WTC11 (cell line): ENCODE measurements at regions not wholly inside any gene's neighbourhood (a gene's known extent, or its start where the extent isn't known, plus 50 kb on each side); places are given as distances from the start of the nearest gene placed in this dataset.

Experiments
- ATAC-seq: fragments of 200-7000 bp; cut with Tn5 transposase; 2 replicates; pipeline ENCODE4 v1.10.0; 2021; ENCODE audit warnings: mild to moderate bottlenecking, moderate library complexity
- CTCF ChIA-PET: fragments of 300-600 bp; sonication (Branson Sonifier 250); formaldehyde crosslinking; loops from one replicate; lab custom pipeline; 2021; ENCODE audit warnings: antibody characterized with exemption; lab: Charles Lee
- POLR2A ChIA-PET: fragments of 350-600 bp; sonication (Branson Sonifier 250); formaldehyde crosslinking; loops from one replicate; lab custom pipeline; 2021; ENCODE audit warnings: antibody characterized with exemption; lab: Charles Lee
- DNase-seq: peaks from one replicate; pipeline ENCODE4 v3.0.0; 2021; ENCODE audit warnings: low spot score
- H3K27ac Mint-ChIP-seq: 2 replicates; pipeline ENCODE4 v1.8.0; 2021; ENCODE audit warnings: mixed read lengths
- H3K27me3 Mint-ChIP-seq: 2 replicates; pipeline ENCODE4 v1.8.0; 2021; ENCODE audit warnings: low read depth, mild to moderate bottlenecking, moderate library complexity, mixed read lengths
- H3K36me3 Mint-ChIP-seq: 2 replicates; pipeline ENCODE4 v1.8.0; 2021; ENCODE audit warnings: mixed read lengths
- H3K4me1 Mint-ChIP-seq: 2 replicates; pipeline ENCODE4 v1.8.0; 2022; ENCODE audit warnings: mixed read lengths
- H3K4me3 Mint-ChIP-seq: 2 replicates; pipeline ENCODE4 v1.8.0; 2021; ENCODE audit warnings: mild to moderate bottlenecking, moderate library complexity, mixed read lengths
- H3K9me3 Mint-ChIP-seq: 2 replicates; pipeline ENCODE4 v1.8.0; 2021; ENCODE audit warnings: mixed read lengths
- CTCF ChIP-seq: fragments of 200-600 bp; IDR thresholded peaks from 2 replicates; pipeline ENCODE4 v1.8.0; 2022; ENCODE audit warnings: antibody characterized with exemption
- GABPB1 ChIP-seq: sonication (generic); formaldehyde crosslinking; IDR thresholded peaks from 2 replicates; pipeline ENCODE4 v1.8.1; 2023; ENCODE audit warnings: mild to moderate bottlenecking, missing genetic modification reagents
- HMGXB4 ChIP-seq: sonication (generic); formaldehyde crosslinking; IDR thresholded peaks from 2 replicates; pipeline ENCODE4 v1.8.1; 2023; ENCODE audit warnings: mild to moderate bottlenecking, moderate library complexity, missing genetic modification reagents
- MYBL2 ChIP-seq: sonication (generic); formaldehyde crosslinking; IDR thresholded peaks from 2 replicates; pipeline ENCODE4 v1.8.1; 2023; ENCODE audit warnings: mild to moderate bottlenecking, moderate library complexity, missing genetic modification reagents
- NFYB ChIP-seq: sonication (generic); formaldehyde crosslinking; conservative IDR thresholded peaks from 2 replicates; pipeline ENCODE4 v1.8.0; 2022; ENCODE audit warnings: low read depth, missing genetic modification reagents
- PREB ChIP-seq: sonication (generic); formaldehyde crosslinking; IDR thresholded peaks from 2 replicates; pipeline ENCODE4 v1.8.1; 2022; ENCODE audit warnings: mild to moderate bottlenecking, missing genetic modification reagents, moderate library complexity, borderline replicate concordance
- PRRX2 ChIP-seq: fragments of 250-450 bp; sonication (Bioruptor Pico); IDR thresholded peaks from 2 replicates; pipeline ENCODE4 v1.8.0; 2021; ENCODE audit warnings: mild to moderate bottlenecking
- RELA ChIP-seq: sonication (generic); formaldehyde crosslinking; IDR thresholded peaks from 2 replicates; pipeline ENCODE4 v1.8.1; 2022; ENCODE audit warnings: missing genetic modification reagents, mild to moderate bottlenecking, borderline replicate concordance
- SMAD3 ChIP-seq: sonication (generic); formaldehyde crosslinking; IDR thresholded peaks from 2 replicates; pipeline ENCODE4 v1.8.0; 2022; ENCODE audit warnings: missing genetic modification reagents, mild to moderate bottlenecking, borderline replicate concordance
- USF2 ChIP-seq: sonication (generic); formaldehyde crosslinking; IDR thresholded peaks from 2 replicates; pipeline ENCODE4 v1.8.1; 2023; ENCODE audit warnings: mild to moderate bottlenecking, missing genetic modification reagents, moderate library complexity
- ZNF532 ChIP-seq: fragments of 250-450 bp; sonication (Bioruptor Pico); IDR thresholded peaks from 2 replicates; pipeline ENCODE4 v1.9.0; 2021; ENCODE audit warnings: mild to moderate bottlenecking, borderline replicate concordance
- TF ChIP-seq, protein P1 (sequence below): sonication (generic); formaldehyde crosslinking; IDR thresholded peaks from 2 replicates; pipeline ENCODE4 v1.8.1; 2023; ENCODE audit warnings: mild to moderate bottlenecking, missing genetic modification reagents, moderate library complexity
- TF ChIP-seq, protein P2 (sequence below): fragments of 250-450 bp; sonication (Bioruptor Pico); IDR thresholded peaks from 2 replicates; pipeline ENCODE4 v1.9.0; 2021; ENCODE audit warnings: moderate library complexity, mild to moderate bottlenecking, inconsistent platforms, borderline replicate concordance
- TF ChIP-seq, protein P3 (sequence below): sonication (generic); formaldehyde crosslinking; IDR thresholded peaks from 2 replicates; pipeline ENCODE4 v1.8.0; 2022; ENCODE audit warnings: mild to moderate bottlenecking, missing genetic modification reagents
- TF ChIP-seq, protein P4 (sequence below): sonication (generic); formaldehyde crosslinking; IDR thresholded peaks from 2 replicates; pipeline ENCODE4 v1.8.1; 2023; ENCODE audit warnings: mild to moderate bottlenecking, missing genetic modification reagents

GRCh38 chr13:22629374-22629773 is 551.4 kb upstream of the SGCG start:
- Mint-ChIP-seq H3K27me3 (no peaks in the 10 kb centered on the region), H3K4me3 (no peak overlapping the region), H3K9me3 (peaks cover 58% of the 10 kb centered on the region), H3K36me3 (peaks cover 30% of the 10 kb centered on the region), H3K4me1 (no peaks in the 10 kb centered on the region), H3K27ac (no peak overlapping the region)
- TF ChIP-seq PREB (no peak), PRRX2 (CRISPR knock-in tag) (no peak), RELA (no peak), GABPB1 (CRISPR knock-in tag) (no peak), CTCF (no peak), NFYB (CRISPR knock-in tag) (no peak), SMAD3 (CRISPR knock-in tag) (no peak), HMGXB4 (no peak), ZNF532 (no peak), USF2 (CRISPR knock-in tag) (no peak), MYBL2 (CRISPR knock-in tag) (no peak)
- TF ChIP-seq, protein P1, sequence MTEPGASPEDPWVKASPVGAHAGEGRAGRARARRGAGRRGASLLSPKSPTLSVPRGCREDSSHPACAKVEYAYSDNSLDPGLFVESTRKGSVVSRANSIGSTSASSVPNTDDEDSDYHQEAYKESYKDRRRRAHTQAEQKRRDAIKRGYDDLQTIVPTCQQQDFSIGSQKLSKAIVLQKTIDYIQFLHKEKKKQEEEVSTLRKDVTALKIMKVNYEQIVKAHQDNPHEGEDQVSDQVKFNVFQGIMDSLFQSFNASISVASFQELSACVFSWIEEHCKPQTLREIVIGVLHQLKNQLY (CRISPR knock-in tag): no peak
- TF ChIP-seq, protein P2, sequence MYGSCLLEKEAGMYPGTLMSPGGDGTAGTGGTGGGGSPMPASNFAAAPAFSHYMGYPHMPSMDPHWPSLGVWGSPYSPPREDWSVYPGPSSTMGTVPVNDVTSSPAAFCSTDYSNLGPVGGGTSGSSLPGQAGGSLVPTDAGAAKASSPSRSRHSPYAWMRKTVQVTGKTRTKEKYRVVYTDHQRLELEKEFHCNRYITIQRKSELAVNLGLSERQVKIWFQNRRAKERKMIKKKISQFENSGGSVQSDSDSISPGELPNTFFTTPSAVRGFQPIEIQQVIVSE (CRISPR knock-in tag): no peak
- TF ChIP-seq, protein P3, sequence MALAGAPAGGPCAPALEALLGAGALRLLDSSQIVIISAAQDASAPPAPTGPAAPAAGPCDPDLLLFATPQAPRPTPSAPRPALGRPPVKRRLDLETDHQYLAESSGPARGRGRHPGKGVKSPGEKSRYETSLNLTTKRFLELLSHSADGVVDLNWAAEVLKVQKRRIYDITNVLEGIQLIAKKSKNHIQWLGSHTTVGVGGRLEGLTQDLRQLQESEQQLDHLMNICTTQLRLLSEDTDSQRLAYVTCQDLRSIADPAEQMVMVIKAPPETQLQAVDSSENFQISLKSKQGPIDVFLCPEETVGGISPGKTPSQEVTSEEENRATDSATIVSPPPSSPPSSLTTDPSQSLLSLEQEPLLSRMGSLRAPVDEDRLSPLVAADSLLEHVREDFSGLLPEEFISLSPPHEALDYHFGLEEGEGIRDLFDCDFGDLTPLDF (CRISPR knock-in tag): no peak
- TF ChIP-seq, protein P4, sequence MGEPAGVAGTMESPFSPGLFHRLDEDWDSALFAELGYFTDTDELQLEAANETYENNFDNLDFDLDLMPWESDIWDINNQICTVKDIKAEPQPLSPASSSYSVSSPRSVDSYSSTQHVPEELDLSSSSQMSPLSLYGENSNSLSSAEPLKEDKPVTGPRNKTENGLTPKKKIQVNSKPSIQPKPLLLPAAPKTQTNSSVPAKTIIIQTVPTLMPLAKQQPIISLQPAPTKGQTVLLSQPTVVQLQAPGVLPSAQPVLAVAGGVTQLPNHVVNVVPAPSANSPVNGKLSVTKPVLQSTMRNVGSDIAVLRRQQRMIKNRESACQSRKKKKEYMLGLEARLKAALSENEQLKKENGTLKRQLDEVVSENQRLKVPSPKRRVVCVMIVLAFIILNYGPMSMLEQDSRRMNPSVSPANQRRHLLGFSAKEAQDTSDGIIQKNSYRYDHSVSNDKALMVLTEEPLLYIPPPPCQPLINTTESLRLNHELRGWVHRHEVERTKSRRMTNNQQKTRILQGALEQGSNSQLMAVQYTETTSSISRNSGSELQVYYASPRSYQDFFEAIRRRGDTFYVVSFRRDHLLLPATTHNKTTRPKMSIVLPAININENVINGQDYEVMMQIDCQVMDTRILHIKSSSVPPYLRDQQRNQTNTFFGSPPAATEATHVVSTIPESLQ: no peak
- no peak for ATAC-seq
- DNase-seq: no peak
- ChIA-PET POLR2A (no interaction called here), CTCF (no interaction called here)
